22Rv1 (cell line): ENCODE measurements at regions not wholly inside any gene's neighbourhood (a gene's known extent, or its start where the extent isn't known, plus 50 kb on each side); places are given as distances from the start of the nearest gene placed in this dataset.

ENCODE experiments used
- H3K27ac ChIP-seq: fragments of 450-650 bp; 2 replicates; pipeline ENCODE4 v1.5.1; 2017
- CTCF ChIP-seq: fragments of 450-650 bp; IDR thresholded peaks from 2 replicates; pipeline ENCODE4 v1.5.1; 2017; ENCODE audit warnings: mild to moderate bottlenecking
- ZFX ChIP-seq: fragments of 450-650 bp; IDR thresholded peaks from 2 replicates; pipeline ENCODE4 v1.6.1; 2017; ENCODE audit warnings: antibody characterized with exemption, borderline replicate concordance

GRCh38 chr17:64788286-64789060 lies 126.4 kb upstream of the SMURF2 start:
- no peak overlapping the region for H3K27ac ChIP-seq
- no peak for TF ChIP-seq ZFX
- no peak for TF ChIP-seq CTCF

- TF ChIP-seq ZFX: no peak
- no peak for TF ChIP-seq CTCF
These were observed 125.8 kb upstream of the SMURF2 start for GRCh38 chr17:64787921-64788271.

DNA sequence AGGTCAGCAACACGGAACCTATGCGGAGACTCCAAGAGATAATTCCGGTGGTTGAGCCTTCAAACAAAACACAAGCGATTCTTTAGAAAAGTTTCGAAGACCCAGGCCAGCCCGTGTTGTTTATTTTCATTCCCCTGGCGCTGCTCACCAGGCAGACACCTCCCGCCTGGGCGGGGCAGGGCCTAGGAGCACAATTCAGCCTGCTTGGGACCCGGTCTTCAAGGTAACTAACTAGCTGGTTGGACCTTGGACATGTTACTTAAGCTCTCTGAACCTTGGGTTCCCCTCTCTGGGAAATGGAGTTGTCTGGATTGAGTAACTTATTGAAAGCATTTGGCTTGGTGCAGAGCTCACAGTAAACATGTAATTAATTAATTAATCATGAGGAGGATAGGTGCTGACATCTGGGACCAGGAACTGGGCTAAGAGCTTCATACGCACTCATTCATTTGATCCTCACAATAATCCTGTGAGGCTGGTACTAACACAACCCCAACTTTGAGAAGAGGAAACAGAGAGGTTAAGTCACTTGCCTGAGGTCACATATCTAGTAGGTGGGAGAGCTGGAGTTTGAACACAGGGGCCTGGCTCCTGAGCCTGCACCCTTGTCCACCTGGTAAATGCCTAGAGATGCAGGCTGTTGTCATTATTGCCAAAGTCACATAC lies 125.3 kb upstream of the SMURF2 start:
- TF ChIP-seq CTCF: no peak
- no peak for TF ChIP-seq ZFX
- no peak overlapping the region for H3K27ac ChIP-seq

More at GRCh38 chr17:64787921-64788271, 125.8 kb upstream of the SMURF2 start:
- no peak overlapping the region for H3K27ac ChIP-seq

DNA sequence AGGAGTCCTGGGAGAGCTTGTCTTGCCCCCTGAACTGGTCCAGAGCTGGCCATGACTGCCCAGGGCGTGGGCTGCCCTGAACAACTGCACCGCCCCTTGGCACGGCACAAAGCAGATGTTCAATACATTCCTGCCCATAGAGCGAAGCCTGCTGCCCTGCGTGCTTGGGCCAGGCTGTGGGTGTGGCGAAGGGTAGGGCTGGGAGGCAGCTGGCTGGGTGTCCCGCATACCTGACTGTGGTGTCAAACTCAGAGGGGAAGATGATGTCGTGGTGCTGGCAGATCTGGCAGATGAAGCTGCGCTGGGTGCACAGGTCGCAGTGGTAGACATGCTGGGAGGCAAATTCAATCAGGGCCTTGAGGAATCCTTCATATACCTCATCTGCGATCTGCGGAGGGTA lies 124.2 kb upstream of the SMURF2 start:
- no peak overlapping the region for H3K27ac ChIP-seq
- TF ChIP-seq CTCF (no peak), ZFX (no peak)

GRCh38 chr17:64785011-64785421 lies 122.9 kb upstream of the SMURF2 start:
- no peak for TF ChIP-seq ZFX
- TF ChIP-seq CTCF: no peak
- no peak overlapping the region for H3K27ac ChIP-seq

DNA sequence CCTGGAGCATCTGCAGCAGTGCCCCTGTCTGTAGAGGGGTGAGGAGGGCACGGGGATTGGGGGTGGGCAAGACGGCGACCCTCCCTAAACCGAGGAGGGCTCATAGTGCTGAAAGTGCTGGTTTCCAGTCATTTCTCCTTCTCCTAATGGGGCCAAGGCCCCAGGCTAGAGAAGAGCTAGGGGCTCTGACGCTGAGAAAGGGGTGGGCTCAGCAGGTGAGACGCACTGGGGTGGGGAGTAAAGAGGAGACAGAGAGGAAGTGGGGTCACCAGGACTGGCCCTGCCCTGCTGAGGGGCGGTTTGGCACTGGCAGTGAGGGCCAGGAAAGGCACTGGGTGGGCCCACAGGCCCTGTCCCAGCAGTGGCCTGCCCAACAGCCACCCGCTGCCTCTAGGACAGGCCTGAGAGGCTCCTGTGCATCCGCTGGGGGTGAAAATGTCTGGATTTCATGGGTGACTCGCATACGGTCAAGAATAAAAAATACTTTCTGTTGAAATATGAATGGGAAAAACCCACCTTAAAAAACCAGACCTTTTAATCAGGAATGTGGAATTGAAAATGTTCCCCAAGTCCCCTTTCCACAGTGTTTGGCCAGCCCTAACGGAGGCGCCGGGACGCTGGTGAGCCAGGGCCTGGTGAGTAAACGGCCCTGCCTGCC lies 122.4 kb upstream of the SMURF2 start:
- no peak overlapping the region for H3K27ac ChIP-seq

More for the DNA sequence above, 122.4 kb upstream of the SMURF2 start:
- no peak for TF ChIP-seq CTCF
- TF ChIP-seq ZFX: no peak
